Hepatocyte (in vitro differentiated cells): ENCODE measurements at regions not wholly inside any gene's neighbourhood (a gene's known extent, or its start where the extent isn't known, plus 50 kb on each side); places are given as distances from the start of the nearest gene placed in this dataset.

Experiments used
- DNase-seq: peaks from one replicate; pipeline ENCODE4 v3.0.0-alpha.2; 2016; ENCODE audit warnings: low spot score
- H2AFZ ChIP-seq: fragments of 200-600 bp; sonication (generic); 2 replicates; pipeline ENCODE4 v1.6.0; 2016; ENCODE audit warnings: antibody characterized with exemption, mild to moderate bottlenecking
- H3K27ac ChIP-seq: fragments of 200-600 bp; sonication (generic); 2 replicates; pipeline ENCODE4 v1.5.1; 2016; ENCODE audit warnings: mild to moderate bottlenecking
- H3K27me3 ChIP-seq: fragments of 200-600 bp; sonication (generic); 2 replicates; pipeline ENCODE4 v1.6.1; 2016
- H3K36me3 ChIP-seq: fragments of 200-600 bp; sonication (generic); replicated peaks from 2 replicates; pipeline ENCODE4 v1.5.1; 2016; ENCODE audit warnings: low read depth; ENCODE audit not compliant: insufficient read depth
- H3K4me1 ChIP-seq: fragments of 200-600 bp; sonication (generic); 2 replicates; pipeline ENCODE4 v1.5.1; 2016; ENCODE audit warnings: mild to moderate bottlenecking, moderate library complexity; ENCODE audit not compliant: insufficient read depth
- H3K4me2 ChIP-seq: fragments of 200-600 bp; sonication (generic); 2 replicates; pipeline ENCODE4 v1.6.0; 2016
- H3K4me3 ChIP-seq: fragments of 200-600 bp; sonication (generic); 2 replicates; pipeline ENCODE4 v1.5.1; 2016; ENCODE audit warnings: mild to moderate bottlenecking
- H3K79me2 ChIP-seq: fragments of 200-600 bp; sonication (generic); 2 replicates; pipeline ENCODE4 v1.6.0; 2017; ENCODE audit warnings: mild to moderate bottlenecking
- H3K9me2 ChIP-seq: fragments of 200-600 bp; sonication (generic); replicated peaks from 2 replicates; pipeline ENCODE4 v1.6.0; 2017; ENCODE audit warnings: mild to moderate bottlenecking; ENCODE audit not compliant: insufficient read depth
- H3K9me3 ChIP-seq: fragments of 200-600 bp; sonication (generic); 2 replicates; pipeline ENCODE4 v1.5.1; 2016; ENCODE audit warnings: low read depth, mild to moderate bottlenecking
- H4K20me1 ChIP-seq: fragments of 200-600 bp; sonication (generic); 2 replicates; pipeline ENCODE4 v1.6.0; 2016; ENCODE audit warnings: mild to moderate bottlenecking; ENCODE audit not compliant: insufficient read depth, poor library complexity, severe bottlenecking
- CTCF ChIP-seq: fragments of 200-600 bp; sonication (generic); IDR thresholded peaks from 2 replicates; pipeline ENCODE4 v1.5.1; 2016; ENCODE audit warnings: antibody characterized with exemption, mild to moderate bottlenecking; ENCODE audit not compliant: poor library complexity
- EZH2 ChIP-seq: fragments of 200-600 bp; sonication (generic); IDR thresholded peaks from 2 replicates; pipeline ENCODE4 v1.6.1; 2016; ENCODE audit warnings: antibody characterized with exemption, mild to moderate bottlenecking, borderline replicate concordance
- EZH2phosphoT487 ChIP-seq: fragments of 200-600 bp; sonication (generic); IDR thresholded peaks from one replicate; pipeline ENCODE4 v1.6.1; 2018; ENCODE audit warnings: antibody characterized with exemption, mild to moderate bottlenecking, low read depth, moderate library complexity; ENCODE audit not compliant: unreplicated experiment, severe bottlenecking
- WGBS: methylation state at CpG from one replicate; pipeline ENCODE4 v1.1.6; 2016; ENCODE audit warnings: low lambda C conversion rate; ENCODE audit errors: missing lambda C conversion rate; 5-methylcytosine and 5-hydroxymethylcytosine counted together

- H3K9me2 ChIP-seq, result no peaks in the 10 kb centered on the region
- TF ChIP-seq EZH2phosphoT487, result no peak
- TF ChIP-seq EZH2, result no peak
- no peak for TF ChIP-seq CTCF
- H3K4me2 ChIP-seq, result no peak overlapping the region
- H4K20me1 ChIP-seq, result no peaks in the 10 kb centered on the region
- no peak overlapping the region for H3K27ac ChIP-seq
- DNase-seq, result no peak
- WGBS, result 56% methylated on average over 2 of the region's 2 CpGs
- no peaks in the 10 kb centered on the region for H3K27me3 ChIP-seq
- H3K9me3 ChIP-seq, result no peaks in the 10 kb centered on the region
- no peaks in the 10 kb centered on the region for H3K4me1 ChIP-seq
- no peaks in the 10 kb centered on the region for H3K79me2 ChIP-seq
- H2AFZ ChIP-seq, result no peak overlapping the region
- no peaks in the 10 kb centered on the region for H3K36me3 ChIP-seq
- H3K4me3 ChIP-seq, result no peak overlapping the region
Measured at GRCh38 chr1:60153961-60154360, 80.4 kb upstream of the C1orf87 start.

GRCh38 chr1:60152891-60153290 lies 79.3 kb upstream of the C1orf87 start:
- Histone ChIP-seq H3K79me2 (no peaks in the 10 kb centered on the region), H3K36me3 (no peaks in the 10 kb centered on the region), H3K9me3 (no peaks in the 10 kb centered on the region), H3K27me3 (no peaks in the 10 kb centered on the region), H3K27ac (no peak overlapping the region), H3K4me3 (no peak overlapping the region), H2AFZ (no peak overlapping the region), H3K4me2 (no peak overlapping the region), H4K20me1 (no peaks in the 10 kb centered on the region), H3K9me2 (no peaks in the 10 kb centered on the region), H3K4me1 (no peaks in the 10 kb centered on the region)
- no peak for DNase-seq
- 67% methylated on average over 2 of the region's 2 CpGs for WGBS
- TF ChIP-seq EZH2phosphoT487 (no peak), EZH2 (no peak), CTCF (no peak)

- Histone ChIP-seq H3K27ac (no peak overlapping the region), H3K4me1 (no peaks in the 10 kb centered on the region), H3K4me3 (no peak overlapping the region), H3K27me3 (no peaks in the 10 kb centered on the region), H2AFZ (no peak overlapping the region), H3K4me2 (no peak overlapping the region), H3K36me3 (no peaks in the 10 kb centered on the region), H3K9me3 (no peaks in the 10 kb centered on the region), H3K79me2 (no peaks in the 10 kb centered on the region), H3K9me2 (no peaks in the 10 kb centered on the region), H4K20me1 (no peaks in the 10 kb centered on the region)
- 89% methylated on average over 3 of the region's 3 CpGs for WGBS
- no peak for DNase-seq
- TF ChIP-seq EZH2phosphoT487 (no peak), CTCF (no peak), EZH2 (no peak)
Measured at GRCh38 chr1:60151311-60151710, 77.7 kb upstream of the C1orf87 start.

- no peak overlapping the region for H3K4me3 ChIP-seq
- no peaks in the 10 kb centered on the region for H3K36me3 ChIP-seq
- H4K20me1 ChIP-seq, result no peaks in the 10 kb centered on the region
- H3K27ac ChIP-seq, result no peak overlapping the region
- H3K4me1 ChIP-seq, result no peaks in the 10 kb centered on the region
- 80% methylated on average over 2 of the region's 2 CpGs for WGBS
- H3K9me2 ChIP-seq, result no peaks in the 10 kb centered on the region
- no peaks in the 10 kb centered on the region for H3K9me3 ChIP-seq
- no peak overlapping the region for H3K4me2 ChIP-seq
- TF ChIP-seq EZH2 (no peak), EZH2phosphoT487 (no peak), CTCF (no peak)
- no peaks in the 10 kb centered on the region for H3K79me2 ChIP-seq
- peak; percentile 11 for DNase-seq
- no peak overlapping the region for H2AFZ ChIP-seq
- no peaks in the 10 kb centered on the region for H3K27me3 ChIP-seq
Measured at GRCh38 chr1:60149251-60149650, 75.7 kb upstream of the C1orf87 start.
